ENCODE measurements at regions not wholly inside any gene's neighbourhood (a gene's known extent, or its start where the extent isn't known, plus 50 kb on each side); places are given as distances from the start of the nearest gene placed in this dataset.

GRCh38 chr12:25689996-25690501 lies 137.0 kb upstream of the LMNTD1 start:
- no peak for ATAC-seq
- intact Hi-C loops (cut with micrococcal nuclease) = loop anchor here (5.0 kb wide), 1 partner anchor 77 kb away; no protein-coding TSS in a partner anchor

DNA sequence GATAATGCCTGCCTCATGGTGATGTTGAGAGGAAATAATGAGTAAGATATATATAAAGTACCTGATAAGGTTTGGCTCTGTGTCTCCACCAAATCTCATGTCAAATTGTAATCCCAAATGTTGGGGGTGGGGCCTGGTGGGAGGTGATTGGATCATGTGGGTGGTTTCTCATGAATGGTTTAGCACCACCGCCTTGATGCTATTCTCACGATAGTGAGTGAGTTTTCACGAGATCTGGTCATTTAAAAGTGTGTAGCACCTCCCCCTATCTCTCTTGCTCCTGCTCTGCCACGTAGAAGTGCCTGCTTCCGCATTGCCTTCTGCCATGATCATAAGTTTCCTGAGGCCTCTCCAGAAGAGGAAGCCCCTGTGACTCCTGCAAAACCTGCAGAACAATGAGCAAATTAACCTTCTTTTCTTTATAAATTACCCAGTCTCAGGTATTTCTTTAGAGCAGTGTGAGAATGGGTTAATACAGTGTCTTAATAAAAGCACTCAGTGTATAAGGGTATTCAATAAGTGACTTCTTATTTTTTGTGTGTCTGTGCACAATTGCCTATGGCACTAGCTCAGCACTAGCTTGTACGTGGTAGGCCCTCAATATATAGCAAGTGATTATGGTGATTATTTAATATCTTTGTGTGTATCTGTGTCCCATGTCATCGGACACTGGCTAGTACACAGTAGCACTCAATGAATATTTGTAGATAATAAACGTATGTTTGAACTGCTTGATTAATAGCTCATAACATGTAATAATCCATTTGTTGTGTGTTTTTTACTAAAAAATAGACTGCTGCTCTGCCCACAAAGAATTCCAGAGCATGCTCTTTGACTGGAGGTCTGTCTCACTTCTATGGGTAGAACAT lies 138.1 kb upstream of the LMNTD1 start:
- H4K20me1 ChIP-seq (ENCODE audit: low read length) = no peaks in the 10 kb centered on the region
- H3K36me3 ChIP-seq (ENCODE audit: low read depth, low read length) = no peaks in the 10 kb centered on the region
- intact Hi-C loops (cut with micrococcal nuclease) = loop anchor here (5.0 kb wide), 1 partner anchor 76 kb away; no protein-coding TSS in a partner anchor
- CTCF ChIA-PET = no interaction called here
- no peaks in the 10 kb centered on the region for H3K27me3 ChIP-seq (ENCODE audit: low read length)
- H3K9me3 ChIP-seq (ENCODE audit: low read length) = no peaks in the 10 kb centered on the region
- ATAC-seq (no peak), DNase-seq (no peak)
- H3K79me2 ChIP-seq (ENCODE audit: low read length) = no peaks in the 10 kb centered on the region
- H3K27ac ChIP-seq (ENCODE audit: low read length) = no peak overlapping the region
- no TSS peak for BruUV-seq (replicated peaks)
- TF ChIP-seq EZH2phosphoT487 (IDR thresholded peaks at IDR 0.05; ENCODE audit: borderline replicate concordance, low read length) (no peak), EZH2 (IDR thresholded peaks at IDR 0.05; ENCODE audit: low read length, unreplicated experiment) (no peak)
- TF ChIP-seq, protein P1, sequence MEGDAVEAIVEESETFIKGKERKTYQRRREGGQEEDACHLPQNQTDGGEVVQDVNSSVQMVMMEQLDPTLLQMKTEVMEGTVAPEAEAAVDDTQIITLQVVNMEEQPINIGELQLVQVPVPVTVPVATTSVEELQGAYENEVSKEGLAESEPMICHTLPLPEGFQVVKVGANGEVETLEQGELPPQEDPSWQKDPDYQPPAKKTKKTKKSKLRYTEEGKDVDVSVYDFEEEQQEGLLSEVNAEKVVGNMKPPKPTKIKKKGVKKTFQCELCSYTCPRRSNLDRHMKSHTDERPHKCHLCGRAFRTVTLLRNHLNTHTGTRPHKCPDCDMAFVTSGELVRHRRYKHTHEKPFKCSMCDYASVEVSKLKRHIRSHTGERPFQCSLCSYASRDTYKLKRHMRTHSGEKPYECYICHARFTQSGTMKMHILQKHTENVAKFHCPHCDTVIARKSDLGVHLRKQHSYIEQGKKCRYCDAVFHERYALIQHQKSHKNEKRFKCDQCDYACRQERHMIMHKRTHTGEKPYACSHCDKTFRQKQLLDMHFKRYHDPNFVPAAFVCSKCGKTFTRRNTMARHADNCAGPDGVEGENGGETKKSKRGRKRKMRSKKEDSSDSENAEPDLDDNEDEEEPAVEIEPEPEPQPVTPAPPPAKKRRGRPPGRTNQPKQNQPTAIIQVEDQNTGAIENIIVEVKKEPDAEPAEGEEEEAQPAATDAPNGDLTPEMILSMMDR (conservative IDR thresholded peaks at IDR 0.05; ENCODE audit: low read depth, low read length) = no peak
- POLR2A ChIA-PET (ENCODE audit: unreplicated experiment) = no interaction called here
- H2AFZ ChIP-seq (ENCODE audit: low read length) = no peak overlapping the region
- H3K4me1 ChIP-seq (ENCODE audit: insufficient read depth, low read length) = peaks cover 14% of the 10 kb centered on the region; the same call in 1 of the 2 replicates
- no peaks in the 10 kb centered on the region for H3F3A ChIP-seq (ENCODE audit: low read length, unreplicated experiment)
- no peaks in the 10 kb centered on the region for H3K9me2 ChIP-seq (replicated peaks; ENCODE audit: low read length)
- H3K4me3 ChIP-seq (ENCODE audit: low read length) = no peak overlapping the region
- no peak overlapping the region for H3K9ac ChIP-seq (ENCODE audit: low read length)
- H3K4me2 ChIP-seq (ENCODE audit: low read length) = no peak overlapping the region

More at GRCh38 chr12:25689996-25690501, 137.0 kb upstream of the LMNTD1 start:
- Histone ChIP-seq H2AFZ (ENCODE audit: low read length) (no peak overlapping the region), H3K36me3 (ENCODE audit: low read depth, low read length) (no peaks in the 10 kb centered on the region), H3F3A (ENCODE audit: low read length, unreplicated experiment) (no peaks in the 10 kb centered on the region), H3K9me2 (replicated peaks; ENCODE audit: low read length) (no peaks in the 10 kb centered on the region), H3K4me3 (ENCODE audit: low read length) (no peak overlapping the region), H3K9ac (ENCODE audit: low read length) (no peak overlapping the region), H3K27me3 (ENCODE audit: low read length) (no peaks in the 10 kb centered on the region), H3K79me2 (ENCODE audit: low read length) (no peaks in the 10 kb centered on the region), H3K9me3 (ENCODE audit: low read length) (no peaks in the 10 kb centered on the region), H3K27ac (ENCODE audit: low read length) (no peak overlapping the region), H3K4me1 (ENCODE audit: insufficient read depth, low read length) (peaks cover 14% of the 10 kb centered on the region; the same call in 1 of the 2 replicates), H4K20me1 (ENCODE audit: low read length) (no peaks in the 10 kb centered on the region), H3K4me2 (ENCODE audit: low read length) (no peak overlapping the region)
- ChIA-PET CTCF (no interaction called here), POLR2A (ENCODE audit: unreplicated experiment) (no interaction called here)
- DNase-seq = no peak
- TF ChIP-seq, protein P1 (conservative IDR thresholded peaks at IDR 0.05; ENCODE audit: low read depth, low read length) = no peak
- TF ChIP-seq EZH2 (IDR thresholded peaks at IDR 0.05; ENCODE audit: low read length, unreplicated experiment) (no peak), EZH2phosphoT487 (IDR thresholded peaks at IDR 0.05; ENCODE audit: borderline replicate concordance, low read length) (no peak)
- BruUV-seq (replicated peaks) = no TSS peak

GRCh38 chr12:25691865-25692114 lies 138.7 kb upstream of the LMNTD1 start:
- Histone ChIP-seq H3K4me2 (ENCODE audit: low read length) (no peak overlapping the region), H3K9me2 (replicated peaks; ENCODE audit: low read length) (no peaks in the 10 kb centered on the region), H3K9me3 (ENCODE audit: low read length) (no peaks in the 10 kb centered on the region), H4K20me1 (ENCODE audit: low read length) (no peaks in the 10 kb centered on the region), H3K9ac (ENCODE audit: low read length) (no peak overlapping the region), H3K4me3 (ENCODE audit: low read length) (no peak overlapping the region), H3K4me1 (ENCODE audit: insufficient read depth, low read length) (peaks cover 14% of the 10 kb centered on the region; the same call in 1 of the 2 replicates), H2AFZ (ENCODE audit: low read length) (no peak overlapping the region), H3K36me3 (ENCODE audit: low read depth, low read length) (no peaks in the 10 kb centered on the region), H3F3A (ENCODE audit: low read length, unreplicated experiment) (no peaks in the 10 kb centered on the region), H3K79me2 (ENCODE audit: low read length) (no peaks in the 10 kb centered on the region), H3K27me3 (ENCODE audit: low read length) (no peaks in the 10 kb centered on the region), H3K27ac (ENCODE audit: low read length) (no peak overlapping the region)
- ChIA-PET CTCF (no interaction called here), POLR2A (ENCODE audit: unreplicated experiment) (no interaction called here)
- BruUV-seq (replicated peaks) = no TSS peak
- no peak for DNase-seq
- ATAC-seq = no peak
- TF ChIP-seq EZH2phosphoT487 (IDR thresholded peaks at IDR 0.05; ENCODE audit: borderline replicate concordance, low read length) (no peak), EZH2 (IDR thresholded peaks at IDR 0.05; ENCODE audit: low read length, unreplicated experiment) (no peak)
- TF ChIP-seq, protein P1 (conservative IDR thresholded peaks at IDR 0.05; ENCODE audit: low read depth, low read length) = no peak
- intact Hi-C loops (cut with micrococcal nuclease) = loop anchor here (5.0 kb wide), 1 partner anchor 76 kb away; no protein-coding TSS in a partner anchor
